GM19468 (cell line): ENCODE measurements at regions not wholly inside any gene's neighbourhood (a gene's known extent, or its start where the extent isn't known, plus 50 kb on each side); places are given as distances from the start of the nearest gene placed in this dataset.
"Not testable (repeated sequence)": the region's sequence is repeated elsewhere in the genome, so short reads cannot be mapped to it uniquely, and the experiment has no call there.

Source experiments
- ATAC-seq: cut with Tn5 transposase; IDR thresholded peaks from one replicate; pipeline ENCODE4 v1.9.1; 2021; ENCODE audit warnings: mild to moderate bottlenecking, moderate library complexity, moderate number of reproducible peaks; ENCODE audit not compliant: unreplicated experiment; ENCODE audit errors: extremely low read depth

DNA sequence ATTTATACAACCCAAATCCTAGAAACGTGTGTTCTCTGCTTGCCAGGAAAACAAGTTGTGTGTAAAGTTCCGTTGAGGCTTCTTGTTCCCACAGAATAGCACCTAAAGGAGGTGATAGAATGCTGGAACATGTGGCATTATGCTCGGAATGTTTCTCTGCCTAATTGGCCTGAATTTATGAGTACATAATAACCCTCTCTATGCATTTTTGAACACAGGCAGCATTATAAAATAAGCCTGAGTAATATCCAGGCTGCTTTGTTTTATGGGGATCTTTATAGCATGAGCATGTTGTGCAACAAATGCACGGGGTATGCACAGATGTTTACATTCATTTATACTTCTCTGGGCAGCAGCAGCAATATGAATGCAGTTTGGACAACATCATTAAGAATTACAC is 385.7 kb downstream of the MBD2 start:
- no peak for ATAC-seq

DNA sequence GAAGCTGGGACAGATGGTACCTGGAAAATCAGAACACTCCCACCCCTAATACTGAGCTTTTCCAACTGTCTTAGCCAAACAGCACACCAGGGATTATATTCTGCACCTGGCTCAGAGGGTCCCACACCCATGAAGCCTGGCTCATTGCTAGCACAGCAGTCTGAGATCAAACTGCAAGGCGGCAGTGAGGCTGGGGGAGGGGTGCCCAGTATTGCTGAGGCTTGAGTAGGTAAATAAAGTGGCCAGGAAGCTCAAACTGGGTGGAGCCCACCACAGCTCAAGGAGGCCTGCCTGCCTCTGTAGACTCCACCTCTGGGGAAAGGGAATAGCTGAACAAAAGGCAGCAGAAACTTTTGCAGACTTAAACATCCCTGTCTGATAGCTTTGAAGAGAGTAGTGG is 403.3 kb downstream of the MBD2 start:
- ATAC-seq = not testable (repeated sequence)

DNA sequence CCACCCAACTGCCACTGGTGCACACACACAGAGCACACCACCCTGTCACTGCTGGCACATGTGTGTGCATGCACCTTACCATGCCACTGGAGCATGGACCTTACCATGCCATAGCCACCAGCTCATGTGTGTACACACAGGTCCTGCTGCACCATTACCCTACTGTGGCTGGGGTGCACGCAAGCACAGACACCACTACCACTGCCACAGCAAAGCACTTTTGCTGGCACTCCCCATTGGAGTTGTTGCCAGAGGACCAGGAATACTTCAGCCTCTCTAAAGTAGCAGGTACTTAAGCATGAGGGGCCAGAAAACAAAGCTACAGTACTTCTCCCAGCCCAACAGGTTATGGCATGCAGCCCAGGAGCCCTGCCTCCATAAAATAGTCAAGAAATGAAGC is 404.8 kb downstream of the MBD2 start:
- ATAC-seq = no peak

DNA sequence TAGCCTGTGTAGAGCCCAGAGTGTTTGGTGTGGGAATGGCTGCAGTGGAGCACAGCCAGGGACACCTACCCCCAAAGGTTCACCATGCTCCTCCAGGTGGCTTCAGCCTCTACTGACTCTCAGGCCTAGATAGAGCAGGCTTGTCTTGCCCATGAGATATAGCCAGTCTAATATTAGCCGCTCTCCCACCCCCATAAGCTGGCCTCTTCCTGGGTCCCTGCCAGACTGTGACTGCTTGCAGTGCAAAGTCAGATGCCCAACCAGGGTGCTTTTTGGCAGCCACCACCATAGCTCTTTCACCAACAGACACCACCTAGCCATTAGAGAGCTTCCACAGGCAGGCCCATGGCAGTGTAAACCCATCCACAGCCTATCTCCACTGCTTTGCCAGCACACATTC is 405.3 kb downstream of the MBD2 start:
- no peak for ATAC-seq

DNA sequence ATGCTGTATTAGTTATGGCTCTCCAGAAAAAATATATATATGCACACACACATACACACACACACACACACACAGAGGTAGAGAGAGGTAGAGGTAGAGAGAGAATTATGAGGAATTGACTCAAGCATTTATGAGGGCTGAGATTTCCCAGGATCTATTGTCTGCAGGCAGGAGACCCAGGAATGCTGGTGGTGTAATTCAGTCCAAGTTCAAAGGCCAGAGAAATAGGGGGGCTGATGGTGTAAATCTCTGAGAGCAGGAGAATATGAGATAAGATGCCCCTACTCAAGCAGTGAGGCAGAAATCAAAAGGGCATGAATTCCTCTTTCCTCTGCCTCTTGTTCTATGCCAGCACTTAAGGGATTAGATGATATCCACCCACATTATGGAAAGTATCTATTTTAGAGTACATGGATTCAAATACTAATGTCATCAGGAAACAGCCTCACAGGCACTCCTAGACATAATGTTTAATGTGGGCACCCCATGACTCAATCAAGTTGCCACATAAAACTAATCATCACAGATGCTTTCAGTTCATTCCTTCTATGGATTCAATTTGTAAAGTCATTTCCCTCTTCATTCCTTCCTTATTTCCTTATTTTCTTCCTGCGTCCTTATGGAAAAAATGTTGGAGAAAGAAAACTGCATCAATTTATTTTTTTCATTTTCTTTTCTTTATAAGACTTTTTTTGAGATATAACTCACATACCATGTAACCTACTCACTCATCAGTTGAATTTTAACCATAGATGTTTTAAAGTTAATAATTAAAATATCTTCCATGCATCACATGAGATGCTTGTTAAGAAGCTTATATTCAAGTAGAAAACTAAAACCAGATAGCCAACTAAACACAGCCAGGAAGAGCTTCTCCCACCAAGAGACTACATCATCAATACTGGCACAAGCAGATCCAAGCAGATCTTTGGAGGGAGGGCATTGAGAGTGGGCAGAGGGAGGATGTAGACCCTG is 406.2 kb downstream of the MBD2 start:
- ATAC-seq = no peak

DNA sequence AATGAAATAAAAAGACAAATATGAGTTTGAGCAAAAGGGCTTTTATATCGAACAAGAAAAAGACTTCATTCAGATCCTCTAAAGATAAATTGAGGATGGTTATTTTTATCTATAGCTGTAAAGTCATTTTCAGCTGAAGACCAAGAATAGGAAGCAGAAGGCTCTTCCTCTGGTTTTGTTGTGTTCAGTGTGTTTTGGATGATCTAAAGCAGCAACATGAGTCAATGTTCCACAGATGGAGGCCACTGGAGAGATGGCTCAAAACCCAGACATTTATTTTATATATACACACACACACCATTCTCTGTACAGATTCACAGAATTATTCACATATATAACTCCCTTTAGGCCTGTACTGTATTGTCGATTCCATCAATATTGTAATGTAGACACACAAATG is 424.3 kb downstream of the MBD2 start:
- no peak for ATAC-seq

DNA sequence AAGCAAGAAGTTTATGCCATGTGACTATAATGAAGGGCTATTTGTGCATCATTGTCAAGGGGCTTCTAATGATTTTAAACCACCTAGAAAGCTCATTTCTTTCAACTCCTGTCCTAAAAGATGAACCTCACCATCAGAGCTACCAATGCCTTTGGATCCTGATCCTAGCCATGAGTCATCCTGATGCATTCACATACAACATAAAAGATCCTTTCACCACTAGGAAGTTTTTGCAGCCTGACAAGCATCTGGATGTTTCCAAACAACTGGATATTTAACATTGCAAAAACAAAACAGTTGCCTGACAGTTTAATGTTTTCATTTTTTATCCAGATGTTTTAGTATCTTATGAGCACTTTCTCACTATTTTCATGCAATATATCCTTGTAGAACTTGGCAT is 425.3 kb downstream of the MBD2 start:
- no peak for ATAC-seq

DNA sequence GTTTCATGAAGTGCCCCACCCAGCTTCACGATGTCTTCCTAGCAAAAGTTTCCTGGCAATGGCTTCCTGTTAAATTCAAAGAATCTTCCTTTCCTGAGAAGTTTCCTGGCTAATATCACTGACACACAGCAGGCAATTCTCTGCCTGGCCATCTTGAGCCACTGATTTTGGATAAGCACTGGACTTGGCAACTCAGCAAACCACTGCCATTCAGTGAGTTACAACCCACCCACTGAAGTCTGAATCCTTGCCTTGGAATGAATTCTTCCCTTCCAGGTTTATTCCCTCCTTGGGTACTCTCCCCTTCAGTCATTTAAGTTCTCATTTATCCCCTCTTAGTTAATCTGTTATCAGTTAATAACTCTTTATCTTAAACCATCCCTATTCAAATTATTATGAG is 426.0 kb downstream of the MBD2 start:
- no peak for ATAC-seq

DNA sequence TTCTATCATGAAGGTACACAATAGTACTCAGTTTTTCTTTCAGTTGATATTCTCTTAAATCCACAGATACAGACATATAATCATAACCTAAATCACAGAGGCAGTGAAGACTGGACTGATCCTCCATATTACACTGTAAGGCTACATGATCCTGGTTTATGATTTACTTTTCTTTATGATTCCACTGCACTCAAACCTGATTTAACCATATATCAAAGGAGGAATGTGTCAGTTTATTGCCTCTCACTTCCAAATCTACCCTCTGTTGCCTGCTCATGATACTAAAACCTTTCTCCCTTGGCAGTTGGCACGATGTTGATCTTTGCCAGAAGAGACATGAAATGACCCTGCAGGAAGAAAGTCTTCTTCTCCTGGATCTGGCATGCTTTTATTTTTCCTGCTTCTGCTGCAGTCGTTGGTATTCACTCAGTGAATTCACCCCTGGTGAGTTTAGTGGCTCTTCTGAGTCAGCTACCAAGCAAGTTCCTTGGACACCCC is 426.4 kb downstream of the MBD2 start:
- ATAC-seq = no peak

DNA sequence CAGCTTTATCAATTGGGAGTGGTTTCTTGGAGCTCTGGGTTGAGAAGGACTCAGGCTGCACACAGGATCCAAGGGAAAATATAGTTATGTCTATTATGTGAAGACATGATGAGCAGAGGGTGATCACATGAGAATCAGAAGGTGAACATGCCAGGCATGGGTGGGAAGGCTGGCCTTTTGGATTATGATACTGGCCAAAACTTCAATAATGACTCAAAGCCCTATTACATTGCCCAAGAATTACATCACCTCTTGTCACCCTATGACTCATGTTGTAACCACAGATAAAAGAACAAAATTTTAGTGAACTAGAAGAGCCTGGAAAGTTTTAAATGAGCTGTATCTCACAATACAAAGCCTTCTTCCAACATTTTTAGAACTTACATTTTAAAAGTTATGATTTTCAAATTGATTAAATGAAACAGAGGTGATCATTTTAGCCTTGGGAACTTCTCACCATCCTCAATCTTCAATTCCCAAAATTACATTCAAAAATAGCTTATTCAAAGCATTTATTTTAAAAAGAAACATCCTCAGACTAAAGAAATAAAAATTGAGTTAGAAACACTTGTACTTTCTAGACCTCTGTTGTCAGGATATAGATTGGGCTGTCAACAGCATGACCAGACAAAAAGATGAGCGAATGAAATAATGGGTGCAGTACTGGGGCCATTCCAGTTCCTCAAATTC is 428.3 kb downstream of the MBD2 start:
- peak; percentile 48 for ATAC-seq

DNA sequence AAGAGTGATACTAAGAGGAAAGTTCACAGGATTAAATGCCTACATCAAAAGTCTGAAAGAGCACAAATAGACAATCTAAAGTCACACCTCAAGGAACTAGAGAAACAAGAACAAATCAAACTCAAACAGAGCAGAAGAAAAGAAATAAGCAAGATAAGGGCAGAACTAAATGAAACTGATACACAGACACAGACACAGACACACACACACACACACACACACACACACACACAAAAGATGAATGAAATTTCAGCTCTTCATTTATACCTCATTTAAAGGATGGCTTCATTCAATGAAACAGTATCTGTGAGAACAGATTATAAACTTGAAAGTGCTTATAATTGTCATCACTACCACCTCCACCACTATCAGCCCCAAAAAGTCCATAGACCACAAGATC is 428.9 kb downstream of the MBD2 start:
- no peak for ATAC-seq

DNA sequence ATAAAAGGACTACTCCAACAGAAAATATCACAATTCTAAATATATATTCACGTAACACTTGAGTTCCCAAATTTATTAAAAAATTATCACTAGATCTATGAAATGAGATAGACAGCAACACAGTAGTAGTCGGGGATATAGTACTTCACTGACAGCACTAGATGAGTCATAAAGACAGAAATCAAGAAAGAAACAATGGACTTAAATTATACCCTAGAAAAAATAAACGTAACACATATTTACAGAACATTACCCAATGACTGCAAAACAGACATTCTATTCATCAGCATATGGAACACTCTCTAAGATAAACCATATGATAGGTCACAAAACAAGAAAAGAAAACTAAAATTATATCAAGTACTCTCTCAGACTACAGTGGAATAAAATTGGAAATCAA is 429.4 kb downstream of the MBD2 start:
- ATAC-seq = no peak

DNA sequence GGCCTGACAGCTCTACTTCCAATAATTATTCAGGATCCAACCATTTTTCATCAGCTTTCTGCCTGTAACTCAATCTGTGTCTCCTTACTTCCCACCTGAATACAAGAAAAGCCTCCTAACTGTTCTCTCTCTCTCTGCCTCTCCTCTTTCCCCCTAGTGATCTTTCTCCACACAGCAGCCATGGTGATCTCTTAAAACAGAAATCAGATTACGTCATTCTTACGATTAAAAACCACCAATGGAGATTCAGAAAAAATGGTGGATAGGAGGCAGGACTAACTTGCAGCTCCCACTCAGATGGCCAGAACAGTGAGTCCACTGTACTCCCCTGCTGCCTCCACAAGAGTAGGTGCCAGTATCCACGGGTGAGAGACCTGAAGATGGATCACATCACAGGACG is 431.7 kb downstream of the MBD2 start:
- ATAC-seq = no peak

DNA sequence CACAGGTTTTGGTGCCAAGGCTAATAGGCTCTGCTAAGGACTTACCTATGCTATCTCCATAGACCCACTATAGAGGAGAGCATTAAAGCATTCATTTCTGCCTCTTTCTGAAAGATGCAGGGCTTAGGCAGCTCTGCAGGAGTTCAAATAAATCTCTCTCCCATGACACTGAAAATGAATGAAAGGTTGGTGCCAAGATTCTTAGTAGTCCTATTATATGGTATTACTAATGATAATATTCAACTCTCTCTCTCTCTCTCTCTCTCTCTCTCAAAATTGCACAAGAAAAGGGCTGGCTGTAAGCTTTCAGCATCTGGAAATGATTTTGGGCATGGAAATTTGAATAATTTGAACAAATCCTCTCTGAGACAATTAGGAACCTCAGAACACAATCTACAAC is 433.7 kb downstream of the MBD2 start:
- ATAC-seq = no peak

DNA sequence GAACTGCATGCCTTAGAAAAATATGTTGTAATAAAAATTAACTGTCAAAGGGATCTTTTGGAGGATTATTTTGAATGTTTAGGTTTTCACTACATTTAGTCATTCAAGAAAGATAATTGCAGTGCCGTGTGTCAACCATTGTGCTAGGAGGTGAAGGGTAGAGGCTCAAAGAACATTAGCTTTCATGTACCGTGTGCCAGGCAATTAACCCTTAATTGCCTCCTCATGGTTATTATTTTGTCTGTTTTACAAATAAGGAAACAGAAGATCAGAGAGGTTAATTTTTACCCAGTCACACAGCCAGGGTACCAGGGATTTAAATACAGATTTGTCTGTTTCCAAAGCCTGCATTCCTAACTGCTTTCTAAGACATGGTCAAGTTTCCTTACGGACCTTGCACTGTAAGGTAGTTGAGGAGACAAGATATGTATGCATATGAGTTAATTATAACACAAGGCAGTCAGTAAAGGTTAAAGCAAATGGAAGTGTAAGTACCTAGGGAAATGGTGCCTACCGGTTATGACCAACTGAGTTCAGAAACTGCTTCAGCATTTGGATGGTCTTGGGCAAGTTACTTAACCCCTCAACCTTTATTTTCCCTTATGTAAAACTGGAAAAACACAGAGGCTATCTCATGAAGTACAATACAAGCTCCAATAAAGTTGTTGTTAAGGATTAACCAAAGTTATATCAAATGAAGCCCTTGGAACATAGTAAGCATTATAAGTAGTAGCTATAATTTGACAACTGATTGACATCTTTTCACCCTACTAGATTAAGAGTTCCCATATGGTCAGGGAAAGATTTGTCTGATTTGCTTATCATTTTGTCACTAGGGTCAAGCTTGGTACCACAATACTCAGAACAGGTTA is 434.9 kb downstream of the MBD2 start:
- ATAC-seq = no peak

DNA sequence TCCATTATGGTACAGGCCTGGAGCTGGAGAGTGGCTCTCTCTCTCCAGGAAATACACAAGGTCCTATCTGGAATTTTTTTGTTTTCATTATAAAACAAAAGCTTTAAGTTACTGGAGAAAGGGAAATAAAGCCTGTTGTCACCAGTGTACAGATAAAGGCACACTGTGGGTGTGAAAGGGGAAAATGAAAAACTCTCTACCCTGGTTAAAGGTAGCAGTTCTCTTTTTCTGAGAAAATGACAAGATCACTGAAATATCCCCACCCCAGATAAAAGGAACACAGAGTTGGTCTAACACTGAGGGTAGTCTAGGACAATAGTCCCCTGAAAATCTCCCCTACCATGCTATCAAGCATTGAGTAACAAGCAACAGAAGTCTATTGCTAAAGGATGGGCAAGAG is 438.7 kb downstream of the MBD2 start:
- no peak for ATAC-seq

DNA sequence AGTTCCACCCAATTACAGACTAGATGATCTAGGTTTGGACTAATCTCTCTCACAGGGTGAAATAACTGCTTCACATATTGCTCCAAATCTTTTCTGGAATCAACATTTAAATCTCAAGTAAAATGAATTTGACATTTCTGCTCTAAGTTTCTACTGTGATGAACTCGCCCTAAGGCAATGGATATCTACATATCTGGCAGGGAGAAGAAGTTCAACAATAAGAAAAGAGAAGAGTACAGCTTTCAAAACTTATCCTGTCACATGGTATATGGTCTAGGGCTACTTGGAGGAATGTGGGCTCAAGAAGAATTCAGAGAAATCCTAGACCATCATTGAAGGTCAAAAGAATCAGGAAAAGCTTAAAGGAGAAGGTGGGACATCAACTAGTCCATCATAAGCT is 440.2 kb downstream of the MBD2 start:
- ATAC-seq = no peak

DNA sequence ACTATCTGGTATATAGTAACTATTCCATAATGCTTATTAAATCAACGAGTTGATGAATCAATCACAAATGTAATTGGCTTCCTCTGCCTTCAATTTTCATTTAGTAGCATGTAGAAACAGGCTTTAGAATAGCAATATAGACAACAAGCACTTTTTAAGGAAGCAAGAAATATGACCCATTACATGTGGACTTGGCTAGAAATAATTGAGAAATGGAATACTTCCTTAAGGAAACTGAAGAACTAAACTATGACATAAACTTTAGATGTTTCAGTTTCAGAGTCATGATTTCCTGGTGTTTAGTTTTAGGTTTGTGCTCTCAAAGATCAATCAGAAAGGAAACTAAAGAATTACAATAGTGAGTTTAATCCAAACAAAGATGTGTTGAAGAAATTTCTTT is 443.8 kb downstream of the MBD2 start:
- ATAC-seq = no peak

DNA sequence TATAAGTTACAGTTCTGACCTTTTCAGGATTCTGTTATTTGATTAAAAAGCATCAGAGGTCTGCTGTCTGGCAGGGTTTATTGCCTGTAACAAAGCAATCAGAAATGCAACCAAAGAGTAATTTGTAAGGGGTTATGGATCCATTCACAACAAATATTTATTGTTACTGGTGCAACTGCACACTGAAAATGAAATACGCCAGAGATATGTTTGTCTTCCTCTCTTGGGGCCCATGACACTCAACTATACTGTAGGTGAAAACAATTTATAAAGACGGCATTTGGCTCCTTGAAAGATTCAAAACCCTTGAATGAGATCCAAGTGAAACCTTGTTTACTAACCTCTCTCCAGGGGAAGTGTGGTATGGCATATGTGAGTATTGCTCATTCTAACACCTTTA is 452.2 kb downstream of the MBD2 start:
- ATAC-seq = no peak

DNA sequence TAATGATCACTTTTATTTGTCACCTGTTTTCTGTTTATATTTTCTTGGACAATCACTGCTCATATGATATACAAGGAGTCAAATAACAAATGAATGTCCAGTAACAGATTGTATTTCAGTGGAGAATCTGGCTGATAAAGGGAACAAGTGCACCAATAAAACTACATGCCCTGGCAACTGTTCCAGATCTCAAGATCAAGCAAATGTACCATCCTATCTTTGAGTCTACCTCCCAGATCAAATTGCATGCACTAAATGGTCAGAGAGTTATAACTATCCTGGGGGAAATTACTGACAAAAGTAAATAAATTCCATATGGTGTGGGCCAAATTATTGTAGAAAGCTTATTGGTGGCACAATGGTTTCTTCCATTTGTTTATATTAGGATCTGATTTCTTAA is 452.8 kb downstream of the MBD2 start:
- no peak for ATAC-seq

DNA sequence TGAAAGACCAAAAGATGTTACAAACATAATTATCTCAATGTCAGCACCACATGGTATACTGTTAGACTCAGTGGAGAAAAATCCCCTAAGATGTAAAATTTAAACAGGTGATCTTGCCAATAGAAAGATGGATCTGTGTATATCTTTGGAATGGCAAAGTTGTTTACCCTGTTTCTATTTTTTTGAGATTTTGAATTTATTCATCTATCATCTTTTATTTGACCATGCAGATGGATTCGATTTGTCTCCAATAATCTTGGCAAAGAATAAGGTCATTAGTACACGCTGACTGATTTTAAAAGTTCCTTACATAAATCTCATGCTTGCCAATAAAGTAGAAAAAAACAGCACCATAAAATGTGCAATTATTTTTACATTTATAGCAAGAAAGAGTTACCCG is 459.3 kb downstream of the MBD2 start:
- no peak for ATAC-seq
